ENCODE measurements at regions not wholly inside any gene's neighbourhood (a gene's known extent, or its start where the extent isn't known, plus 50 kb on each side); places are given as distances from the start of the nearest gene placed in this dataset.
"Not testable (repeated sequence)": the region's sequence is repeated elsewhere in the genome, so short reads cannot be mapped to it uniquely, and the experiment has no call there.

- TF ChIP-seq ZNF484 (CRISPR knock-in tag; IDR thresholded peaks at IDR 0.05; ENCODE audit: borderline replicate concordance, low read depth); CREM (IDR thresholded peaks at IDR 0.05); CREM (CRISPR knock-in tag; IDR thresholded peaks at IDR 0.05); RAD21 (CRISPR knock-in tag; IDR thresholded peaks at IDR 0.05); ESRRA (CRISPR knock-in tag; IDR thresholded peaks at IDR 0.05; ENCODE audit: low read depth); KDM2A (CRISPR knock-in tag; IDR thresholded peaks at IDR 0.05; ENCODE audit: borderline replicate concordance, low read depth); NCOA1 (CRISPR knock-in tag; IDR thresholded peaks at IDR 0.05); TEAD3 (CRISPR knock-in tag; optimal IDR thresholded peaks at IDR 0.05; ENCODE audit: borderline replicate concordance); ZBTB7A (CRISPR knock-in tag; IDR thresholded peaks at IDR 0.05); ADNP (CRISPR knock-in tag; IDR thresholded peaks at IDR 0.05); RAD51 (IDR thresholded peaks at IDR 0.05; ENCODE audit: borderline replicate concordance); MYNN (CRISPR knock-in tag; IDR thresholded peaks at IDR 0.05; ENCODE audit: low read depth); ZSCAN22 (CRISPR knock-in tag; IDR thresholded peaks at IDR 0.05); NBN (conservative IDR thresholded peaks at IDR 0.05): not testable (repeated sequence)
- TF ChIP-seq, protein P1, sequence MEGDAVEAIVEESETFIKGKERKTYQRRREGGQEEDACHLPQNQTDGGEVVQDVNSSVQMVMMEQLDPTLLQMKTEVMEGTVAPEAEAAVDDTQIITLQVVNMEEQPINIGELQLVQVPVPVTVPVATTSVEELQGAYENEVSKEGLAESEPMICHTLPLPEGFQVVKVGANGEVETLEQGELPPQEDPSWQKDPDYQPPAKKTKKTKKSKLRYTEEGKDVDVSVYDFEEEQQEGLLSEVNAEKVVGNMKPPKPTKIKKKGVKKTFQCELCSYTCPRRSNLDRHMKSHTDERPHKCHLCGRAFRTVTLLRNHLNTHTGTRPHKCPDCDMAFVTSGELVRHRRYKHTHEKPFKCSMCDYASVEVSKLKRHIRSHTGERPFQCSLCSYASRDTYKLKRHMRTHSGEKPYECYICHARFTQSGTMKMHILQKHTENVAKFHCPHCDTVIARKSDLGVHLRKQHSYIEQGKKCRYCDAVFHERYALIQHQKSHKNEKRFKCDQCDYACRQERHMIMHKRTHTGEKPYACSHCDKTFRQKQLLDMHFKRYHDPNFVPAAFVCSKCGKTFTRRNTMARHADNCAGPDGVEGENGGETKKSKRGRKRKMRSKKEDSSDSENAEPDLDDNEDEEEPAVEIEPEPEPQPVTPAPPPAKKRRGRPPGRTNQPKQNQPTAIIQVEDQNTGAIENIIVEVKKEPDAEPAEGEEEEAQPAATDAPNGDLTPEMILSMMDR (CRISPR knock-in tag; IDR thresholded peaks at IDR 0.05): 0 out of 2 replicates have a peak, but pooled peaks have one; percentile 4
Observed at GRCh38 chr22:25420114-25420441, 144.4 kb upstream of the GRK3 start.

Measured in HepG2 (cell line).